DMS53 (cell line): ENCODE measurements at regions not wholly inside any gene's neighbourhood (a gene's known extent, or its start where the extent isn't known, plus 50 kb on each side); places are given as distances from the start of the nearest gene placed in this dataset.
"Not testable (repeated sequence)": the region's sequence is repeated elsewhere in the genome, so short reads cannot be mapped to it uniquely, and the experiment has no call there.

Source experiments
- DNase-seq: peaks from one replicate; lab custom pipeline; 2025; lab: John Stamatoyannopoulos, UW

DNA sequence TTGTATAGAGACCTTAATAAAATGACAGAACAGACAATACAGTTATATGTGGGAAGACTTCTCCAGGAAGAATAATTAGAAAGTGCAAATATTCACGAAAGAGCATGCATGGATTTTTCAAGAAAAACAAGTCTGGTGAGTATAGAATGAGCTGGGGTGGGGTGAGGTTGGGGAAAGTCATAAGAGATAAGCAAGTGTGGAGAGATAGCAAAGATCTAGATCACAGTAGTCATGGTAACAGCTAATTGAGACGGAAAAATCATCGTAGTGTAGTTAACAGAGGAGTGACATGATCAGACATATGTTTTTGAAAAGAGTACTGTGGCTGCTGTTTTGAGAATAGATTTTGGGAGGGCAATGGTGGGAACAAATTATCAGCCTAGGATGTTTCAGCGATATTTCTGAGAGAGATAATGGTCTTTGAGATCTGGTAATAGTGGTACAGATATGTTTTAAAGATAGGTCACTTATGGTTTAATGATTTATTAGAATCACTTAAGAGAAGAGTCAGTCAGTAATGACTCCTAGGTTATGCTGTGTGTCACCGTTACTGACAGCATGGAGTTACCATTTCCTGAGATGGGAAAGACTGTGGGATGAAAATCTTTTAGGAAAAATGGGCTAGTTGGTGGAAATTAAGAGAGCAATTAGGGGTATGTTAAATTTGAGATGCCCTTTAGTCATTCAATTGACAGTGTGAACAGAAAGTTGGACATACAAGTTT lies 248.5 kb upstream of the SLC8A1 start:
- no peak for DNase-seq

DNA sequence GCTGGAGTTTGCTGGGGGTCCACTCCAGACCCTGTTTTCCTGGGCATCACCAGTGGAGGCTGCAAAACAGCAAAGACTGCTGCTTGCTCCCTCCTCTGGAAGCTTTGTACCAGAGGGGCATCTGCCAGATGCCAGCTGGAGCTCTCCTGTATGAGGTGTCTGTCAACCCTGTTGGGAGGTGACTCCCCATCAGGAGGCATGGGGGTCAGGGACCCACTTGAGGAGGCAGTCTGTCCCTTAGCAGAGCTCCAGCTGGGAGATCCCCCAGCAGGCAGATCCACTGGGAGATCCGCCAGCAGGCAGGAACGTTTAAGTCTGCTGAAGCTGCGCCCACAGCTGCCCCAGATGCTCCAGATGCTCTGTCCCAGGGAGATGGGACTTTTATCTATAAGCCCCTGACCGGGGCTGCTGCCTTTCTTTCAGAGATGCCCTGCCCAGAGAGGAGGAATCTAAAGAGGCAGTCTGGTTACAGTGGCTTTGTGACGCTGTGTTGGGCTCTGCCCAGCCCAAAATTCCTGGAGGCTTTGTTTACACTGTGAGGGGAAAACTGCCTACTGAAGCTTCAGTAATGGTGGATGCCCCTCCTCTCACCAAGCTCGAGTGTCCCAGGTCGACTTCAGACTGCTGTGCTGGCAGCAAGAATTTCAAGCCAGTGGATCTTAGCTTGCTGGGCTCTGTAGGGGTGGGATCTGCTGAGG lies 260.5 kb upstream of the SLC8A1 start:
- not testable (repeated sequence) for DNase-seq

DNA sequence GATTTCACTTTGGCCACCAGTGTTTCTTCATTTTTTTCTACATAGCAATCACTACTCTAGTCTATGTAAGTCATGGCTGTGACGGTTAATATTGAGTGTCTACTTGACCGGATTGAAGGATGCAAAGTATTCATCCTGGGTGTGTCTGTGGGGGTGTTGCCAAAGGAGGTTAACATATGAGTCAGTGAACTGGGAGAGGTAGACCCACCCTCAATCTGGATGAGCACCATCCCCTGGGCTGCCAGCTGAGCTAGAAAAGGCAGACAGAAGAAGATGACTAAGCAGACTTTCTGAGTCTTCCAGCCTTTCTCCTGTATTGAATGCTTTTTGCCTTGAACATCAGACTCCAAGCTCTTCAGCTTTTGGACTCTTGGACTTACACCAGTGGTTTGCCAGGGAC lies 265.0 kb upstream of the SLC8A1 start:
- no peak for DNase-seq

DNA sequence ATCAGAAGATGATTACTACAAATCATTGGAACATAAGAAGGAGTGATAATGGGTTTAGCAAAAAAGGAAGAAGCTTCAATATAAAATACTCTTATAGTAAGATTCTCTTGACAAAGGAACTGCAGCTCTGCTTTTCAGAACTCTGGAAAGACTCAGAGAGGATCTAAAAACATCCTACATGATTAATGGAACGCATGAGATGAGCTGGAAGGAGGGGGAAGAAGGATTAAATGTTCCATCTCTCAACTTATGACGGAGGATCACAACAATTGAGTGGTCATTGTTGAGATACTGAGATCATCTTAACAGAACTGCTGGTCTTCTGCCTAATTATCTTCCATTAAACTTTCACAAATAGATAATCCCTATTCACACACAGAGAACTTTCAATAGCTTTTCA lies 267.5 kb upstream of the SLC8A1 start:
- DNase-seq = no peak

DNA sequence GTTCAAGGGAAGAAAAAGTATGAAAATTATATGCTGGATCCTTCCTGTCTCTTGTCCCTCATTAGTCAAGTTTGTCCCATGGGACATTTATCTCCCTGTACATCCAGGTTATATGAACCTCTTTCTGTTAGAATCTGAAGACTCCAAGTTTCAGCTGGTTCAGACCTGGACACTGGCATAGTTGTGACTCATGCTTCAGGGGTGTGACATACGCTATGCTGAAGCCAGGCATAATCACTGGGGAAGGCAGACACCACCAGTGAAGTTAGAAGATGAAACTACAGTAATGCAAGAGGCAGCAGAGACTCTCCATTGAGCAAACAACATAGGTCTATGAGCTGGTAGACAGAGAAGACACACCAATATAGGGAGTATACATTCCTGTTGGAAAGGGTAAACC lies 269.7 kb upstream of the SLC8A1 start:
- DNase-seq = peak; percentile 8

DNA sequence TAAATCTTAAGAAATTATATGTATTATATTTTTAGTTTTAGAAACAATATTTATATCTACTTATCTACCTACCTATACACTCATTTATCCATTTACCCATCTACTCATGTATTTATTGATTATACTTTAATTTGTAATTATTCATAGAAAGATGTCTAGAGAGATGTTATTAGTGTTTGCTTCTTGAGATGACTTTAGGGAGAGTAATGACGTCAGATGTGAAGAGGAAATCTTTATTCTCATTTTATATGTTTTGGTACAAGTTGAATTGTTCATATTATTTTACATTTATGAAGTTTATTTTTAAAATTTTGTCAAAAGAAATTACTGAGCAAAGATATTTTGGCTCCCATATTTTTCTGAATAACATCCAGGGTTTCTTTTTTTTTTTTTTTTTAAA lies 271.3 kb upstream of the SLC8A1 start:
- DNase-seq = no peak

DNA sequence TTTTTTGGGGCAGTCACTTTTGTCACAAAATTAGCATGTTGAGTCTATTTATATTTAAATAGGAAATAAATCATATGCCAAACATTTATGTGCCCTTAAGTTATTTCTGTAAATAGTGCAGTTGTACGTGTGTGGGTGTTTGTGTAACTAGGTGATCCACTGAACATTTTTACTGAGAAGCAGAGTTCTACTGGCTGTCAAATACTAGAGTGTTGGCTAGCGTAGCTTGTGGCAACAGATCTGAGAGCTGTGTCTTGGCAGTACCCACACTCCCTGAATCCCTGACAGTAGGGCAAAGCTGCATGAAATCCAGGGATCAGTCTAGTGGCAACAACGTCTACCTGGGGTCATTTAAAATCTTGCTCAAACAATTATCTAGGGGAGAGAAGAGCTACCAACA lies 273.1 kb upstream of the SLC8A1 start:
- DNase-seq = no peak

DNA sequence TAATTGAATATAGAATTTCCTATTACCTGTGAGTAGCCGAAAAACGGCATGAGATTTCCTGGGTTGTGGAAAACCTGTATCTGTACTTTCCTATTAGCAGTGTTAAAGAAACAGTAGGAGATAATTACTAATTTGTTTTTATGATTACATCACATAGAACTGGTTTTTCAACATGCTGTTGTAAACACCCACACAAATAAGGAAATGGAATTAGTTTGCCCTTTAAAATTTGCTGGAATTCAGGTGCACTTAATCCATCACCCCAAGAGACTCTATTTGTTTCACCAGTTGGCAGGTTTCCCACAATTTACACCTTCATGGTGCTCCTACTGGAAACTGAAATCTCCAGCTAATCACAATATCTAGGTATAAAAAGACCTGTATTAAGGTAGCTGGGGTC lies 274.1 kb upstream of the SLC8A1 start:
- DNase-seq = no peak

DNA sequence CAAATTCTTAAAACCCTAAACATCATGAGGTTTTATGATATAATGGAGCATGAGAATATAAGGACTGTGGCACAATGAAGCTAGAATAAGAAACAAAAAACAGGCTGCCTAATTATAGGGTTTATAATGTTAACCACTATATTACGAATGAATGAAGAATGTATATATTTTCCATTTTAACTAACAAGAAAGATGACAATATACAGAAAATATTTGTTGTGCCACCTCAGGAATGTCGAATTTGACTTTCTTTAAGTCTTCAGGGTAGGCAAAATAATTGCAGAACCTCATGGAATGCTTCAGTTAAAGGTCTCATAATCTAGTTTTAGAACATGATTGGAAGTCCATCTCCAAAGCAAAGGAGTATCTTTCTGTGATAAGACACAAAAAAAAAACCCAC lies 282.9 kb upstream of the SLC8A1 start:
- no peak for DNase-seq

DNA sequence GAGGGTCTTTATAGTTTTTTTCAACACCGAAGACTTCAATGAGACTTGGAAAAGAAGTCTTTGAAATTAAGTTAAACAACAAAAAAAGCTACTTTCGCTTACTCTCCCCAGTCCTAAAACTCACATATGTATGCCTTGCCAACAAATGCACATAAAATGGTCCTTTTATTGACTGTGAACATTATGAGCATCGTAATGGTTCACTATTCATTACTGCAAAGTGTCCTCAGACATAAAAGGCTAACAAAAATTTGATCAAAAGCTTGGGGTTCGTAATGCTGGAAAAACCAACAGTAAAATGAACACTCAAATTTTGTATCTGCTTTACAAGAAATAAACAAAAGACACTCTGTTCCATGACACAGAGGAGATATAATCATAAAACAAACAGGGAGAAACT lies 285.3 kb upstream of the SLC8A1 start:
- no peak for DNase-seq

DNA sequence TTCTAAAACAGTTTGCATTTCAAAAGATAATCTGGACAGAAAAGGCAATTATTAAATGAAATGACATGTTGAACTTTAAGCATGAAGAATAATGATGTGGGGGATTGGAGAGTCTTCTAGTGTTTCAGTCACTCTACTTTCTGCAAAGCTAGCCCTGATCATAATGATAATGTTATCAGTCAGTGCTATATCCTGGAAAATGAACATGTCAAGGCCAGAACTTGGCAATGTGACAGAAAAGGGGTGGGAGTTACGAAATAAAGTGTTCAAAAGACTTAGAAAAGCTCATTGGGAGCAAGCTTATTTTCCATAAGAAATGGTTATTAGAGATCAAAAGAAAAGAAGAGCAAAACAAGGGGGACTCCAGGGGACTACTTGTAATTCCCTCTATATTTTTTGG lies 288.5 kb upstream of the SLC8A1 start:
- no peak for DNase-seq

DNA sequence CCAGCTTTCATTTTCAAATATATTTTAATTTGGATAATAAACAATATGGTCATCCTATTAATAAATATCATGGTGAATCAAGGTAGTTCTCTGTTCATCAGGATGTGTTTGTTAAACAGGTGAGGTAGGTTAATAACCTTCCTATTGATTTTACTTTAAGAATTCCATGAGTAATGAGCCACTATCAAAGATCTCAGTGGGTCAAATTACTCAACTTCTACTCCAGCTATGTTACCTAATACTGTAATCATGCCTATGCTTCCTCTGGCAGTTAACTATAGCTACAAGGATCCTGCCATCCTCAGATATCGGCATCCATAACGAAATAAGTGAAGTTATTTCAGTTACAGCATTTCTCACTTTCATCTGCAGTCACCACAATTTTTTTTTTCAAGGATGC lies 289.6 kb upstream of the SLC8A1 start:
- DNase-seq = no peak

DNA sequence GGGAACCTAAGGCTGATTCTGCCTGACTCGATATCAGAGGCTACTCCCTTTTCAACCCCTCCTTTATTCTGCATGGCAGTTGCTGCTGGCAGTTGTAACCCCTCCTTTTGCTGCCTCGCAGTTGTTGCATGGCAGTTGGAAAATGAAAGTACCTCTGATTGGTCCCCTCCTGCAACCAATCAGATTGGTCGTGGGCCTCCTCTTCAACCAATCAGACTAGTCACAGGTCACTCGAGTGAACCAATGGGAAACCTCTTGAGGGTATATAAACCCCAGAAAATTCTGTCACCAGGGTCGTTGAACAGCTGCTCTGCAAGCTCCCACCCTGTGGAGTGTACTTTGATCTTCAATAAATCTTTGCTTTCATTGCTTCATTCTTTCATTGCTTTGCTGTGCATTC lies 294.3 kb upstream of the SLC8A1 start:
- peak; percentile 45 for DNase-seq

DNA sequence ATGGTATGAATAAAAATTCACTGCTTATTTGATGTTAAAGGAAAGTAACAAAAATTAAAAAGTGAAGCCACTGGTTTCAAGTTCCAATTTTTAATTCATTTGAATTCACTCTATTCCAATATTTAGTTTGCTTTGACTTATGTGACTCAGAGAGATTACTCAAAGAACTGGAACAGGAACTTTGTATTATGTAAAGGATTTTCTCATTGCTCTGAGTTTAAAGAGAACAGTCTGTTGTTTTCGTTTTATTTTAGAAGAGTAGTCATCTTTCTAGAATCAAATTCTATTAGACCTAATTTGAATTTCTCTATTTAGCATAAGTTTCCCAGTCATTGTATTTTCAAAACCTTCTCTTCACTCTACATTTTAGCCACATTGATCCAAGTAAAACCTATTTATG lies 300.1 kb upstream of the SLC8A1 start:
- DNase-seq = no peak

DNA sequence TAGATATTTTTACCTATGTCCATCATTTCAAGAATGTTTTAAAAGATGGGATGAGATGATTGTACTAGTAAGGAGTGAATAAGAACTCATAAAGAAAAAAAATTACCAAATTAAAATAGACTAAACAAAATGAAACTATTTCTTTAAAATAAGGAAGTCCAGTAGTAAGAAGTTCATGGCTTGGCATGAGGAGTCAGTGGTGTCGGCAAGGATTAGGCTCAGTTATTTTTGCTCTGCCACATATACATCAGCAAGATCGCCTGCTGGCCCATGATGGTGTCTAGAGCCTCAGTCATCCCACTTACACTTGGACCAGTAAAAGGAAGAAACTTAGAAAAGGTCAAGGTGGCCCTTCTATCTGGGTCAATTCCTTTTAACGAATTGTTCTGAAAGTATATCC lies 300.9 kb upstream of the SLC8A1 start:
- no peak for DNase-seq

DNA sequence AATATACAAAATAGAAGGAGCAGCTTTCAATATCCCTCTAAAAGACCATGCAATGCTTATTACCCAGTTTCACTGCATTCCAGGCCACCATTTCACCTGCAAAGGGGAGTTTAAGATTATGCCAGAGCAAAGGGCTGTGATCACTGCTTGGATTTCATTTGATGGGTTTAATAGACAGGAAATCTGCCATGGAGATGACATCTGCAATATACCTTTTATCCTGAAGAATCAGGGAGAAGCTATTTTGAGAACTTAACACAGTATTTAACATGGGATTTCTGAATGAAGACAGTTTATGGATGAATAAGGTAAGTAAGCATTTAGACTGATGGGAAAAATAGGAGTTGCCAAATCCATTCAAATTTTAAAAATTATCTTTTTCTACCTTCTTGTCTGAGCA lies 303.0 kb upstream of the SLC8A1 start:
- DNase-seq = no peak

DNA sequence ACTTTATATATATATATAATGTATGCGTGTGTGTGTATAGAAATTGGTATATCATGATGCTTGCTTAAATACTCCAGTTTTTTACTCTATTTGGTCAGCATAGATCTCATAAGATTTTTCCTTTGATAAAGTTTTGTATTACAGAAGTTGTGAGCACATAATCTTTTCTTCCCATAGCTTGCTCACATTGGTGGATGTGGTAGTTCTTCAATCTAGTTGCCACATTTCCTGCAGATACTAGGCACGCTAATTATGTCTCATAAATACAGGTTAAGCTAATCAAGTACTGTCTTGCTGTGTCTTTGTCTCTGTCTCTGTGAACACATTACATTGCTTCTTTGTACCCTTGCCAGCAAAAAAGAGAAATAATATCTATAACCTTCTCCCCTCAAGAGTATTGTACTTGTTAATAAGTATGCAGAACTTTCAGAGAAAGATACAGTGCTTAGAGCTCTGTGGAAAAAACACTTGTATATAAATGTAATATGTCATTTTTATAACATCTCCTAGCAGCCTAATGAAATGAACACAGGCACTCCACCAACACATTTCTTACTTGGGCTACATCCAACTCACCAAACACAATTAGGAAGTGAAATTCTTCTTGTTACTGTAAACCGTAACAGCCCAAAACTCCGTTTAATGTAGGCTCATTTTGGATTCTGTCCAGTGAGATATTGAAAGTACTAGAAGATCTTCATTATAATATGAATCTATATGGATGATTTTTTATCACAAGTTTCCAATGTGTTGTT lies 306.7 kb upstream of the SLC8A1 start:
- DNase-seq = no peak

DNA sequence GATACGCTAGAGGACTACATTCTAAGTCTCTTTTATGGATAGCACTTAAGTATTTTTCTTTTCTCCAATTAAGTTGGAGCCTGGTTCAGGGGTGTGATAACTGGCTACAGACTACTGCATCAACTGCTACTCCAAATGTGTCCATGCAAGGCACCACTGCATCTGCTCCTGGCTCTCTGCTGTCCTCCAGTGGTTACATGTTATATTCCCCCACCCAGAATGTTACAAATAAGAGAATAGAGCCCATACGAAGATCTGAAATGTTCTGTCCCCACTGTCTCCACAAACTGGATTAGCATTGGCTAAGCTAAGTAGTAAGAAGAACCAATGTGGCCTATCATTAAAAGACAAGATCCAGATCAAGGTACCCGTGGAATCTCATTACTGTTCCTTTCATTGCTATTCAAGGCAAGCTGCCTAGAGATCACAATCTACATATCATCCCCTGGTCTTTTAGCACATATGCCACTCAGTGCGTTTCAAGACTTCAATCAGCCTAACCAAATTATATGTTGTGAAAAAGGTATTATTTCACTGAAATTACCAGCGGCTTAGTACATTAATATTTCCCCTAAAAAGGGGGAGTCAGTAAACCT lies 308.3 kb upstream of the SLC8A1 start:
- DNase-seq = peak; percentile 72

DNA sequence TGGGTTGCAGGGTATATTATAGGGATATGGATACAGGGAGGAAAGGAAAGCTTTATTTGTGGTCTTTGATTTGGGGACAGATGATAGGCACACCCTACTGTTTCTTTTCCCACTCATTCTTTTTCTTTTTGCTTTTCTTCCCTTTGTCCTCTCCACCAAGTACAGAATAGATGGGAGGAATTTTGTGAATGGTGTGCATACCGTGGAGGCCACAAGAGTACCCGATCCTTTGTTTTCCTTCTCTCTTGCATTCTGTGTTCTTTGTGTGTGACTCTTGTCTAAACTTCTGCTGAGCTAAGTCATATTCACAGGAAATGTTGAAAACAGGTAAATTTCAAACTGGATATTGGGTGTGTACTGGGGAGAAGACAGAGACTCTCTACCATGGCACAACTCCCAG lies 321.4 kb upstream of the SLC8A1 start:
- no peak for DNase-seq

DNA sequence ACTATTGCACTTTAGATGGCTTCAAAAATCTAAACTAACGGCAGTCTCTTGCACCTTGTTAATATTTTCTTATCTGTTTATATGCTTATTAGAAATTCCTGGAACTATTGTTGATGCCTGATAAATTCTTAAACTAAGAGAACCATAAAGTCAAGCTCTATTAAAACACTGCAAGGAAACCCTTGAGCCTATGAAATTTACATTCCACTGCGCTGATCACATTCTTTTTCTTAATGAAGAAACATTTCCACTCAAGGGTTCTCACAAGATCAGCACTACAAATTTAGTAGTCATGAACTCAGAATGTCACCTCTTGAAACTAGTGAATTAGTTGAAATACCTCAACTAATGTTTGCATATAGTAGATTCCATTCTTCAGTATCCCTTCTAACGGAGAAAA lies 331.8 kb upstream of the SLC8A1 start:
- DNase-seq = no peak

DNA sequence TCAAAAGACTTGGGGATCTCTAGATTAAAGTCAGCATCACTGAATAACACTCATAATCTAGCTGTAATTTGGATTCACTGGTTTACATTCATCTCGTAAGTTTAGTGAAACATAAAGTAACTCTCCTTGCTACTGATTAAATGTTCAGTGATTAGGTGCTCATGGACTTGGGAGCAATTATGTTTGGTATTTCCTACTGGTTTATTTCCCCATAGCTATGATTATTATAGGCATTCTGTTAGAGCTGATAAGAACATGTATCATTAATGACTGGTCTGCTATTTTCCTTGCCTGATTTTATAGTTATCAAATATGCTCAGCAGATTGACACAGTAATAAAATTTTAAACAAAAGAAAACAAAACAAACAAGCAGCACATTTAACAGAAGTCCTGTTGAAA lies 334.7 kb upstream of the SLC8A1 start:
- DNase-seq = no peak

DNA sequence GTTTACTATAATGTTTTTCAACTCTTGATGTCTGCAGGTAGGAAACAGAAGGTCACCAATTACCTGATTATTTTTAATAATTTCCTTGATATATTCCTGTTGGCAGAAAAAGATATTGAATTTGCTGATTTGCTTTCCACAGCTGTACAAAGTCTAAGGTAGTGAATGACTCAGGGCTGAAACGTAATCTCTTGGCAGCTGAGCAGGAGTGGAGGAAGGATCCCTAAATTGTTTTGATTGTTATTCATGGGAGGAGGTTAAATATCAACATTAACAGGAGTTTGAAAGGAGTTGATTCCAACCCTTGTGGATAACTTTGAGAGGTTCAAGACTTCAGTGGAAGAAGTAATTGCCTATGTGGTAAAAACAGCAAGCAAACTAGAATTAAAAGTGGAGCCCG lies 345.2 kb upstream of the SLC8A1 start:
- DNase-seq = peak; percentile 66

DNA sequence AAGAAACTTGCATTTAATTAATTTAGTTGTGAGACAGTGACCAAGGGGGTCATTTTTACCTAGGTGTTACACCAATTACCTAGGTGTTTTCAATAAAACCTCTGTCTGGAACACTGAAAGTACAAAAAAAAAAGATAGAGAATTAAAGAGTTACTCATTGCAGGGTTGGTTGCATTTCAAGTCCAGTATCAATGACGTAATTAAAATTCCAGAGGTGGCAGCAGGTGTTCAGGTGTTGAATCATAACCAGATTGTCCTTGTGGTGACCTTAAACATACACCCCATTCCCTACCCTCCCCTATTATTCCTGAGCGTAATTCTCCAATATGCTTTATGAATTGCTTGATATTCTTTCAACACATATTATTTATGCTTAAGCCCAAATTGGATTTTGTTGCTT lies 352.0 kb upstream of the SLC8A1 start:
- DNase-seq = peak; percentile 85
